GM12864 (cell line): ENCODE measurements at regions not wholly inside any gene's neighbourhood (a gene's known extent, or its start where the extent isn't known, plus 50 kb on each side); places are given as distances from the start of the nearest gene placed in this dataset.

ENCODE experiments used
- DNase-seq: peaks from one replicate; pipeline ENCODE4 v3.0.0-alpha.2; 2011; ENCODE audit warnings: low read depth
- H3K4me3 ChIP-seq: 2 replicates; pipeline ENCODE4 v1.5.1; 2011; ENCODE audit warnings: mild to moderate bottlenecking, low read depth, low read length, control low read depth
- CTCF ChIP-seq: IDR thresholded peaks from 2 replicates; pipeline ENCODE4 v1.5.1; 2011; ENCODE audit warnings: low read depth, mild to moderate bottlenecking, moderate library complexity, low read length, control low read depth, inconsistent platforms; ENCODE audit errors: missing control alignments

- DNase-seq = no peak
- no peak for TF ChIP-seq CTCF
- no peak overlapping the region for H3K4me3 ChIP-seq
These were observed 134.1 kb downstream of the LURAP1L start for GRCh38 chr9:12908895-12909294.

- DNase-seq = no peak
- H3K4me3 ChIP-seq = no peak overlapping the region
- TF ChIP-seq CTCF = no peak
These were observed 140.6 kb downstream of the LURAP1L start for GRCh38 chr9:12915366-12915954.

GRCh38 chr9:12916042-12916441 is 141.2 kb downstream of the LURAP1L start:
- no peak for TF ChIP-seq CTCF
- no peak overlapping the region for H3K4me3 ChIP-seq
- no peak for DNase-seq

GRCh38 chr9:12920437-12920836 is 145.6 kb downstream of the LURAP1L start:
- no peak for TF ChIP-seq CTCF
- DNase-seq = no peak

GRCh38 chr9:12921621-12922020 is 146.8 kb downstream of the LURAP1L start:
- DNase-seq = no peak
- H3K4me3 ChIP-seq = no peak overlapping the region
- TF ChIP-seq CTCF = no peak

More at GRCh38 chr9:12920437-12920836, 145.6 kb downstream of the LURAP1L start:
- H3K4me3 ChIP-seq = no peak overlapping the region

- TF ChIP-seq CTCF = no peak
These were observed 147.5 kb downstream of the LURAP1L start for GRCh38 chr9:12922224-12922866.

More at GRCh38 chr9:12922224-12922866, 147.5 kb downstream of the LURAP1L start:
- DNase-seq = no peak
- no peak overlapping the region for H3K4me3 ChIP-seq
